ENCODE measurements at regions not wholly inside any gene's neighbourhood (a gene's known extent, or its start where the extent isn't known, plus 50 kb on each side); places are given as distances from the start of the nearest gene placed in this dataset.

DNA sequence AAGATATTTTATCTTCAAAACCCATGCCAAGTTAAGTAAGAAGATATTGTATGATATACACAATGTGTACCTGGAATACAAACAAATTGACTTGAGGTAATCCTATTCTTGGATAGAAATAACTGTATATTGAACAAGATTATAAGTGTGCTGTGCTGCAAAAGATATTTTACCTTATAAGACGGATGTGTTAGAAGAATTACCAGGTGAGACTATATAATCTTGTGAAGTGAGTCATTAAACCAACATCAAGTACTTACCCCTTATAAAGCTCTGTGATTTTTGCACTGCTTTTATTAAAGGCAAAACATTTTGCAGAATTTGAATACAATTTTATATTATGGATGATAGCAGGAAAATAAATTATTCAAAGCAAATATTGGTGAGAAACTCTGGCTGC, 570.0 kb downstream of the MMUT start:
- H3K27me3 ChIP-seq = no peaks in the 10 kb centered on the region
- no peaks in the 10 kb centered on the region for H3K4me1 ChIP-seq
- H3K27ac ChIP-seq = no peak overlapping the region
- H3K9me3 ChIP-seq = no peaks in the 10 kb centered on the region
- TF ChIP-seq, protein P1, sequence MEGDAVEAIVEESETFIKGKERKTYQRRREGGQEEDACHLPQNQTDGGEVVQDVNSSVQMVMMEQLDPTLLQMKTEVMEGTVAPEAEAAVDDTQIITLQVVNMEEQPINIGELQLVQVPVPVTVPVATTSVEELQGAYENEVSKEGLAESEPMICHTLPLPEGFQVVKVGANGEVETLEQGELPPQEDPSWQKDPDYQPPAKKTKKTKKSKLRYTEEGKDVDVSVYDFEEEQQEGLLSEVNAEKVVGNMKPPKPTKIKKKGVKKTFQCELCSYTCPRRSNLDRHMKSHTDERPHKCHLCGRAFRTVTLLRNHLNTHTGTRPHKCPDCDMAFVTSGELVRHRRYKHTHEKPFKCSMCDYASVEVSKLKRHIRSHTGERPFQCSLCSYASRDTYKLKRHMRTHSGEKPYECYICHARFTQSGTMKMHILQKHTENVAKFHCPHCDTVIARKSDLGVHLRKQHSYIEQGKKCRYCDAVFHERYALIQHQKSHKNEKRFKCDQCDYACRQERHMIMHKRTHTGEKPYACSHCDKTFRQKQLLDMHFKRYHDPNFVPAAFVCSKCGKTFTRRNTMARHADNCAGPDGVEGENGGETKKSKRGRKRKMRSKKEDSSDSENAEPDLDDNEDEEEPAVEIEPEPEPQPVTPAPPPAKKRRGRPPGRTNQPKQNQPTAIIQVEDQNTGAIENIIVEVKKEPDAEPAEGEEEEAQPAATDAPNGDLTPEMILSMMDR (IDR thresholded peaks at IDR 0.05) = no peak
- intact Hi-C loops (cut with DNase I) = no loop called here
- no peak for DNase-seq (ENCODE audit: low spot score in 2 of 2)
- no peak overlapping the region for H3K4me3 ChIP-seq
- no peaks in the 10 kb centered on the region for H3K36me3 ChIP-seq

GRCh38 chr6:48891308-48891707, 571.7 kb downstream of the MMUT start:
- Histone ChIP-seq H3K27me3 (no peaks in the 10 kb centered on the region), H3K4me1 (no peaks in the 10 kb centered on the region), H3K27ac (no peak overlapping the region), H3K4me3 (no peak overlapping the region), H3K36me3 (no peaks in the 10 kb centered on the region), H3K9me3 (no peaks in the 10 kb centered on the region)
- TF ChIP-seq, protein P1 (IDR thresholded peaks at IDR 0.05) = no peak
- no peak for DNase-seq (ENCODE audit: low spot score in 2 of 2)
- intact Hi-C loops (cut with DNase I) = no loop called here

- DNase-seq (ENCODE audit: low spot score in 2 of 2) = no peak
- H3K27me3 ChIP-seq = no peaks in the 10 kb centered on the region
- TF ChIP-seq, protein P1 (IDR thresholded peaks at IDR 0.05) = no peak
- intact Hi-C loops (cut with DNase I) = no loop called here
- H3K9me3 ChIP-seq = no peaks in the 10 kb centered on the region
- no peak overlapping the region for H3K4me3 ChIP-seq
- H3K4me1 ChIP-seq = no peaks in the 10 kb centered on the region
- H3K36me3 ChIP-seq = no peaks in the 10 kb centered on the region
- no peak overlapping the region for H3K27ac ChIP-seq
These were observed 573.6 kb downstream of the MMUT start for GRCh38 chr6:48889429-48889828.

DNA sequence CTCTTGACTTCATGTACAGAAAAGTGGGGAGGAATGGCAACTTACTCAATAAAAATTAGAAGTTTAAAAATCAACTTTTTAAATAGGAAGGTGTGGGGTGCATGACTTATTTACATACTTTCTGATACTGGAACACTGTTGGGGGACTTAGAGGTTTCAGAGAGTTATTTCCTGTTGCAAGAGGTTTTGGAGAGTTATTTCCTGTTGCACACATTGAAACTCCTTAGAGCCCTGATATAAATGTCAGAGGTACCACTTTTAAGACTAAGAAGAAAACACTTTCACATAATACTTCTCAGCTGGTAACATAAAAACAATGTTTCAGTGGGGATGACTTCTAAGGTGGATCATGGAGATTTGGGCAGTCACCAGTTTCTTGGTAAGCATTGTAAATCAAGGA, 579.9 kb downstream of the MMUT start:
- no peak overlapping the region for H3K4me3 ChIP-seq
- no peaks in the 10 kb centered on the region for H3K27me3 ChIP-seq
- no peaks in the 10 kb centered on the region for H3K9me3 ChIP-seq
- TF ChIP-seq, protein P1 (IDR thresholded peaks at IDR 0.05) = no peak
- no peak for DNase-seq (ENCODE audit: low spot score in 2 of 2)
- H3K36me3 ChIP-seq = no peaks in the 10 kb centered on the region
- intact Hi-C loops (cut with DNase I) = no loop called here
- no peaks in the 10 kb centered on the region for H3K4me1 ChIP-seq
- H3K27ac ChIP-seq = no peak overlapping the region

DNA sequence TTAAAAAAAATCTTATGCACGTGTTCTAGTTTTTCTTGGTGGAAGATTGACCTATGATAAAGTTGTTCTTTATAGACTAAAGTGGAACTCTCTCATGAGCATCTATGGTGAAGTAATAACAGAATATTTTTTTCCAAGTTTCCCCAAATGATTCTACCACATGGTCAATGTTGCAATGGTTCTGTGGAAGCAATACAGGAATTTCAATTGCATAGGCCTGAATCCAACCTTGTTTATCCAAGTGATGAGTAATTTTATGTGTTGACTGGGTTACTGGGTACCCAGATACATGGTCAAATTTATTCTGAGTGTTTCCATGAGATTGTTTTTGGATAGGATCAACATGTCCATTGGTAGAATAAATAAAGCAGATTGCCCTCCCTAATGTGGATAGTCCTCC, 581.5 kb downstream of the MMUT start:
- H3K4me1 ChIP-seq = no peaks in the 10 kb centered on the region
- no peak overlapping the region for H3K4me3 ChIP-seq
- DNase-seq (ENCODE audit: low spot score in 2 of 2) = no peak
- H3K27me3 ChIP-seq = no peaks in the 10 kb centered on the region
- intact Hi-C loops (cut with DNase I) = no loop called here
- no peaks in the 10 kb centered on the region for H3K36me3 ChIP-seq
- H3K27ac ChIP-seq = no peak overlapping the region
- TF ChIP-seq, protein P1 (IDR thresholded peaks at IDR 0.05) = no peak
- no peaks in the 10 kb centered on the region for H3K9me3 ChIP-seq

DNA sequence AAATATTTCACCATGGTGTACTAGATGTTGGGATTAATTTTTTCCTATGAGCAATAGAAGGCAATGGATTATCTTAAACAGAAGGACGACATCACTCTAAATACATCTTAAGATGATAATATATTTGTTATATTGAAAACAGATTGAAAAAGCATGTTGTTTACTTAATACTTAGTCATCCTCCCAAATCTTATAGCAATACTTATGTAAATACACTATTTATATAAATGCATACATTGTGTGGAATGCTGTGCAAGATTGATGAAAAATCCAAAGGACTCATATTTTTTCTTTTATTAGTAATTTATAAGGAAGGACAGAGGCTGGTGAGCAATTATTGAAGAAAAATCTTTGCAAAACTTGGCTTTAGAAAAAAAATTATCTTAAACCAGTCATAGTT, 593.5 kb downstream of the MMUT start:
- intact Hi-C loops (cut with DNase I) = no loop called here
- Histone ChIP-seq H3K4me3 (no peak overlapping the region), H3K27ac (no peak overlapping the region), H3K36me3 (no peaks in the 10 kb centered on the region), H3K4me1 (no peaks in the 10 kb centered on the region), H3K9me3 (no peaks in the 10 kb centered on the region), H3K27me3 (no peaks in the 10 kb centered on the region)
- DNase-seq (ENCODE audit: low spot score in 2 of 2) = no peak
- TF ChIP-seq, protein P1 (IDR thresholded peaks at IDR 0.05) = no peak

All from ascending aorta (tissue), 2 donors.